OCI-M1 (cell line): ENCODE measurements at regions not wholly inside any gene's neighbourhood (a gene's known extent, or its start where the extent isn't known, plus 50 kb on each side); places are given as distances from the start of the nearest gene placed in this dataset.
"Not testable (repeated sequence)": the region's sequence is repeated elsewhere in the genome, so short reads cannot be mapped to it uniquely, and the experiment has no call there.

Experiments
- DNase-seq: peaks from one replicate; lab custom pipeline; 2025; lab: John Stamatoyannopoulos, UW

GRCh38 chr5:25975885-25976284 lies 1062.5 kb downstream of the CDH9 start:
- peak; percentile 8 for DNase-seq

GRCh38 chr5:25974451-25974850 lies 1063.9 kb downstream of the CDH9 start:
- DNase-seq: no peak

- DNase-seq: no peak
Observed at GRCh38 chr5:25970906-25971489, 1067.4 kb downstream of the CDH9 start.

GRCh38 chr5:25969042-25969441 lies 1069.3 kb downstream of the CDH9 start:
- DNase-seq: not testable (repeated sequence)

- no peak for DNase-seq
Observed at GRCh38 chr5:25964009-25964372, 1074.4 kb downstream of the CDH9 start.

GRCh38 chr5:25963251-25964008 lies 1075.0 kb downstream of the CDH9 start:
- DNase-seq: no peak

GRCh38 chr5:25955337-25955736 lies 1083.0 kb downstream of the CDH9 start:
- DNase-seq: peak; percentile 12

- DNase-seq: no peak
Observed at GRCh38 chr5:25950681-25951080, 1087.7 kb downstream of the CDH9 start.

GRCh38 chr5:25948278-25948677 lies 1090.1 kb downstream of the CDH9 start:
- no peak for DNase-seq

GRCh38 chr5:25944786-25945185 lies 1093.6 kb downstream of the CDH9 start:
- no peak for DNase-seq

GRCh38 chr5:25909163-25909562 lies 1129.2 kb downstream of the CDH9 start:
- DNase-seq: no peak

GRCh38 chr5:25905646-25906045 lies 1132.7 kb downstream of the CDH9 start:
- no peak for DNase-seq

- no peak for DNase-seq
Observed at GRCh38 chr5:25892211-25892610, 1146.2 kb downstream of the CDH9 start.

- no peak for DNase-seq
Observed at GRCh38 chr5:25891691-25892090, 1146.7 kb downstream of the CDH9 start.

GRCh38 chr5:25881318-25882036 lies 1156.9 kb downstream of the CDH9 start:
- no peak for DNase-seq

GRCh38 chr5:25863811-25864210 lies 1174.6 kb downstream of the CDH9 start:
- DNase-seq: no peak

- peak; percentile 33 for DNase-seq
Observed at GRCh38 chr5:25862276-25862675, 1176.1 kb downstream of the CDH9 start.

GRCh38 chr5:25858019-25858418 lies 1180.4 kb downstream of the CDH9 start:
- peak; percentile 25 for DNase-seq

- no peak for DNase-seq
Observed at GRCh38 chr5:25851301-25851700, 1187.1 kb downstream of the CDH9 start.

GRCh38 chr5:25850581-25850980 lies 1187.8 kb downstream of the CDH9 start:
- no peak for DNase-seq

GRCh38 chr5:25849270-25849669 lies 1189.1 kb downstream of the CDH9 start:
- no peak for DNase-seq

GRCh38 chr5:25823330-25823873 lies 1178.6 kb upstream of the CDH10 start:
- no peak for DNase-seq
